IMR-90 (cell line): ENCODE measurements at regions not wholly inside any gene's neighbourhood (a gene's known extent, or its start where the extent isn't known, plus 50 kb on each side); places are given as distances from the start of the nearest gene placed in this dataset.

Experiments used
- ATAC-seq: fragments of 200-7000 bp; cut with Tn5 transposase; 2 replicates; pipeline ENCODE4 v1.9.1; 2020; ENCODE audit warnings: low read depth, mild to moderate bottlenecking, moderate library complexity
- BruUV-seq: library from RNA; stranded (reverse); fragments of 400-500 nt; replicated peaks from 2 replicates; lab custom pipeline; 2021; lab: Mats Ljungman, UMichigan
- CTCF ChIA-PET: fragments of 300-600 bp; formaldehyde crosslinking; extraction: SDS; loops from one replicate; lab custom pipeline; 2021; ENCODE audit warnings: antibody characterized with exemption; lab: Yijun Ruan, JAX
- POLR2A ChIA-PET: fragments of 300-600 bp; sonication (Branson Sonifier 250); formaldehyde crosslinking; loops from one replicate; lab custom pipeline; 2022; ENCODE audit warnings: antibody characterized with exemption; ENCODE audit not compliant: unreplicated experiment; lab: Charles Lee
- DNase-seq: peaks from one replicate; pipeline ENCODE4 v3.0.0; 2013
- H2AFZ ChIP-seq: replicated peaks from 2 replicates; pipeline ENCODE3; 2013; ENCODE audit warnings: low read length, mild to moderate bottlenecking; ENCODE audit not compliant: poor library complexity
- H2AK5ac ChIP-seq: 2 replicates; pipeline ENCODE4 v1.6.1; 2013; ENCODE audit warnings: low read depth, low read length, inconsistent platforms
- H2AK9ac ChIP-seq: replicated peaks from 2 replicates; pipeline ENCODE3; 2013; ENCODE audit warnings: mild to moderate bottlenecking, low read depth, low read length, moderate library complexity; ENCODE audit not compliant: poor library complexity
- H2BK120ac ChIP-seq: 2 replicates; pipeline ENCODE4 v1.6.1; 2013; ENCODE audit warnings: low read depth, low read length, inconsistent platforms
- H2BK15ac ChIP-seq: 3 replicates; pipeline ENCODE4 v1.6.1; 2013; ENCODE audit warnings: low read depth, low read length, inconsistent platforms
- H2BK20ac ChIP-seq: 2 replicates; pipeline ENCODE4 v1.6.1; 2013; ENCODE audit warnings: low read depth, mild to moderate bottlenecking, inconsistent platforms, low read length, moderate library complexity
- H2BK5ac ChIP-seq: 2 replicates; pipeline ENCODE4 v1.6.1; 2013; ENCODE audit warnings: mild to moderate bottlenecking, low read depth, low read length, inconsistent platforms; ENCODE audit not compliant: poor library complexity, severe bottlenecking
- H3K14ac ChIP-seq: replicated peaks from 2 replicates; pipeline ENCODE4 v1.6.1; 2013; ENCODE audit warnings: low read depth, low read length, inconsistent platforms
- H3K18ac ChIP-seq: 2 replicates; pipeline ENCODE4 v1.6.1; 2013; ENCODE audit warnings: low read depth, low read length, control low read depth
- H3K23ac ChIP-seq: 2 replicates; pipeline ENCODE4 v1.6.1; 2013; ENCODE audit warnings: low read depth, low read length, inconsistent platforms
- H3K27ac ChIP-seq: 2 replicates; pipeline ENCODE4 v1.5.1; 2013; ENCODE audit warnings: mild to moderate bottlenecking, control low read depth, low read length; ENCODE audit not compliant: insufficient read depth
- H3K27me3 ChIP-seq: 2 replicates; pipeline ENCODE4 v1.6.1; 2013; ENCODE audit warnings: low read length; ENCODE audit not compliant: control insufficient read depth, insufficient read depth
- H3K36me3 ChIP-seq: 2 replicates; pipeline ENCODE4 v1.6.1; 2013; ENCODE audit warnings: low read length, mixed read lengths; ENCODE audit not compliant: control insufficient read depth, insufficient read depth
- H3K4ac ChIP-seq: 2 replicates; pipeline ENCODE4 v1.6.1; 2013; ENCODE audit warnings: low read depth, low read length, inconsistent platforms
- H3K4me1 ChIP-seq: 2 replicates; pipeline ENCODE4 v1.6.1; 2013; ENCODE audit warnings: low read length, mixed read lengths; ENCODE audit not compliant: control insufficient read depth, insufficient read depth
- H3K4me2 ChIP-seq: 2 replicates; pipeline ENCODE4 v1.6.1; 2013; ENCODE audit warnings: low read depth, mild to moderate bottlenecking, control low read depth, low read length, moderate library complexity
- H3K4me3 ChIP-seq: 2 replicates; pipeline ENCODE4 v1.5.1; 2013; ENCODE audit warnings: low read depth, mild to moderate bottlenecking, control low read depth, low read length, moderate library complexity; ENCODE audit not compliant: insufficient read depth
- H3K56ac ChIP-seq: 2 replicates; pipeline ENCODE4 v1.6.1; 2013; ENCODE audit warnings: low read length, inconsistent platforms; ENCODE audit not compliant: insufficient read depth; ENCODE audit errors: extremely low read depth
- H3K79me1 ChIP-seq, 2 experiments: 2 replicates each; pipeline ENCODE4 v1.6.1; 2013; ENCODE audit warnings: low read length in 2 of 2, inconsistent platforms in 1 of 2, low read depth in 1 of 2
- H3K9ac ChIP-seq: 2 replicates; pipeline ENCODE4 v1.6.1; 2013; ENCODE audit warnings: low read depth, low read length, control low read depth
- H3K9me1 ChIP-seq: 2 replicates; pipeline ENCODE4 v1.6.1; 2013; ENCODE audit warnings: low read length, inconsistent platforms; ENCODE audit not compliant: insufficient read depth
- H3K9me3 ChIP-seq: 2 replicates; pipeline ENCODE4 v1.6.1; 2013; ENCODE audit warnings: low read length; ENCODE audit not compliant: control insufficient read depth, insufficient read depth
- H4K20me1 ChIP-seq: 2 replicates; pipeline ENCODE4 v1.6.1; 2013; ENCODE audit warnings: low read length, inconsistent platforms; ENCODE audit not compliant: insufficient read depth
- H4K5ac ChIP-seq: 2 replicates; pipeline ENCODE4 v1.6.1; 2013; ENCODE audit warnings: mild to moderate bottlenecking, low read depth, low read length, control low read depth
- H4K8ac ChIP-seq, 2 experiments: 2 replicates each; pipeline ENCODE4 v1.6.1; 2013; ENCODE audit warnings: low read depth in 2 of 2, low read length in 2 of 2, control low read depth in 1 of 2, inconsistent platforms in 1 of 2
- H4K91ac ChIP-seq: 2 replicates; pipeline ENCODE4 v1.6.1; 2013; ENCODE audit warnings: low read depth, low read length, inconsistent platforms; ENCODE audit not compliant: insufficient read depth
- BHLHE40 ChIP-seq: fragments of 150-350 bp; IDR thresholded peaks from 2 replicates; pipeline ENCODE4 v1.6.1; 2016; ENCODE audit warnings: mild to moderate bottlenecking, low read depth, low read length
- CEBPB ChIP-seq: IDR thresholded peaks from 2 replicates; pipeline ENCODE4 v1.6.1; 2012; ENCODE audit warnings: low read depth, low read length, improper control_type of control experiment
- CHD1 ChIP-seq: IDR thresholded peaks from 2 replicates; pipeline ENCODE4 v1.6.1; 2012; ENCODE audit warnings: low read depth, low read length, improper control_type of control experiment
- FOS ChIP-seq: fragments of 150-350 bp; IDR thresholded peaks from 2 replicates; pipeline ENCODE4 v1.6.1; 2016; ENCODE audit warnings: low read depth, low read length
- MAFK ChIP-seq: IDR thresholded peaks from 2 replicates; pipeline ENCODE4 v1.6.1; 2012; ENCODE audit warnings: low read depth, low read length, improper control_type of control experiment
- MAZ ChIP-seq: IDR thresholded peaks from 2 replicates; pipeline ENCODE4 v1.6.1; 2012; ENCODE audit warnings: low read depth, mild to moderate bottlenecking, low read length, improper control_type of control experiment, moderate library complexity, borderline replicate concordance
- MXI1 ChIP-seq: IDR thresholded peaks from 2 replicates; pipeline ENCODE4 v1.6.1; 2012; ENCODE audit warnings: low read depth, mild to moderate bottlenecking, low read length, moderate library complexity, borderline replicate concordance
- NFE2L2 ChIP-seq: fragments of 150-350 bp; IDR thresholded peaks from 2 replicates; pipeline ENCODE4 v1.6.1; 2016; ENCODE audit warnings: low read depth, mild to moderate bottlenecking, low read length
- POLR2A ChIP-seq: IDR thresholded peaks from 2 replicates; pipeline ENCODE4 v1.6.1; 2012; ENCODE audit warnings: mild to moderate bottlenecking, low read depth, low read length
- RAD21 ChIP-seq: IDR thresholded peaks from 2 replicates; pipeline ENCODE4 v1.6.1; 2012; ENCODE audit warnings: low read length, improper control_type of control experiment
- RCOR1 ChIP-seq: IDR thresholded peaks from 2 replicates; pipeline ENCODE4 v1.6.1; 2012; ENCODE audit warnings: mild to moderate bottlenecking, low read length, improper control_type of control experiment; ENCODE audit not compliant: insufficient replicate concordance
- RFX5 ChIP-seq: IDR thresholded peaks from 2 replicates; pipeline ENCODE4 v1.8.0; 2012; ENCODE audit warnings: low read depth, mild to moderate bottlenecking, low read length, moderate library complexity
- SMC3 ChIP-seq: fragments of 150-350 bp; IDR thresholded peaks from 2 replicates; pipeline ENCODE4 v1.6.1; 2016; ENCODE audit warnings: low read depth, mild to moderate bottlenecking, antibody characterized with exemption, low read length, moderate library complexity
- WGBS, 2 experiments: methylation state at CpG; one replicate each; pipeline versions ENCODE4 v1.1.5 to v1.1.7; 2013; ENCODE audit warnings: missing lambda C conversion rate in 2 of 2; ENCODE audit not compliant: insufficient read length in 1 of 2; ENCODE audit errors: extremely low coverage in 2 of 2; 5-methylcytosine and 5-hydroxymethylcytosine counted together
- dilution Hi-C: fragments of 300-500 bp; cut with HindIII; formaldehyde crosslinking; loops from one replicate; pipeline ENCODE4 v1.14.3; 2018; ENCODE audit warnings: low sequenced_read_pairs; ENCODE audit not compliant: unreplicated experiment
- in situ Hi-C: fragments of 300-500 bp; cut with MboI; formaldehyde crosslinking; loops from 3 replicates; pipeline ENCODE4 v1.14.3; 2019; ENCODE audit warnings: low sequenced_read_pairs, inconsistent platforms, mixed read lengths
- intact Hi-C: fragments of 100-400 bp; cut with micrococcal nuclease; formaldehyde crosslinking; loops from 2 replicates; pipeline ENCODE4 v1.10.0; 2022
- TF ChIP-seq, protein P1 (sequence below): fragments of 150-350 bp; IDR thresholded peaks from 2 replicates; pipeline ENCODE4 v1.6.1; 2017; ENCODE audit warnings: mild to moderate bottlenecking, antibody characterized with exemption, low read length, low read depth
- TF ChIP-seq, protein P2 (sequence below): conservative IDR thresholded peaks from 2 replicates; pipeline ENCODE4 v1.5.1; 2012; ENCODE audit warnings: mild to moderate bottlenecking, low read depth, low read length, improper control_type of control experiment
- TF ChIP-seq, protein P3 (sequence below): fragments of 150-350 bp; IDR thresholded peaks from 2 replicates; pipeline ENCODE4 v1.6.1; 2016; ENCODE audit warnings: low read depth, mild to moderate bottlenecking, low read length, moderate library complexity, borderline replicate concordance

DNA sequence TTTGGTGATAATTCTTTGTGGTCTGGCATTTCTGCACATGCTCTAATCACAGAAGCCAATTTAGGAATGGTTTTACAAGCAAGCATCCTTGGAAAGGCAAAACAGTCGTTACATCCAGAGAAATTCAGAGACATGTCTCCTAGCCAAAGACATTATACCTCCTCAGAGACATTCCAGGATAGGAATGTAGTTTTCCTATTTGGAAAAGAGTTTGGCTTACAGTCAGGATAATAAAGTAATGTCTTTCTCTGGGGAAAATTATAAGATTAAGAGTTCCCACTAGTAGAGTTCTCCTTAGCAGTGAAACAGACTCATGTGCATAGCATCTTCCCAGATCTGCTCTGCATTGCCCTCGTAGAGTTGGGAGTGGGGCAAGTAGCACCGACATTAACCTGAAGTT is 753.6 kb upstream of the TMEFF2 start:
- H3K27ac ChIP-seq: no peak overlapping the region
- no peak overlapping the region for H3K4me2 ChIP-seq
- WGBS, 2 experiments: no CpG with 5 or more reads among the region's 3 CpGs
- no peak overlapping the region for H4K8ac ChIP-seq
- peaks cover 2% of the 10 kb centered on the region; the same call in 1 of the 2 replicates for H3K9me3 ChIP-seq
- no peak overlapping the region for H3K4ac ChIP-seq
- no peak overlapping the region for H3K14ac ChIP-seq
- TF ChIP-seq FOS (no peak), MAFK (no peak), MAZ (no peak), CEBPB (no peak), BHLHE40 (no peak), CHD1 (no peak), POLR2A (no peak), RFX5 (no peak), RAD21 (no peak), NFE2L2 (no peak), MXI1 (no peak), RCOR1 (no peak), SMC3 (no peak)
- TF ChIP-seq, protein P1, sequence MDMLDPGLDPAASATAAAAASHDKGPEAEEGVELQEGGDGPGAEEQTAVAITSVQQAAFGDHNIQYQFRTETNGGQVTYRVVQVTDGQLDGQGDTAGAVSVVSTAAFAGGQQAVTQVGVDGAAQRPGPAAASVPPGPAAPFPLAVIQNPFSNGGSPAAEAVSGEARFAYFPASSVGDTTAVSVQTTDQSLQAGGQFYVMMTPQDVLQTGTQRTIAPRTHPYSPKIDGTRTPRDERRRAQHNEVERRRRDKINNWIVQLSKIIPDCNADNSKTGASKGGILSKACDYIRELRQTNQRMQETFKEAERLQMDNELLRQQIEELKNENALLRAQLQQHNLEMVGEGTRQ: no peak
- TF ChIP-seq, protein P2, sequence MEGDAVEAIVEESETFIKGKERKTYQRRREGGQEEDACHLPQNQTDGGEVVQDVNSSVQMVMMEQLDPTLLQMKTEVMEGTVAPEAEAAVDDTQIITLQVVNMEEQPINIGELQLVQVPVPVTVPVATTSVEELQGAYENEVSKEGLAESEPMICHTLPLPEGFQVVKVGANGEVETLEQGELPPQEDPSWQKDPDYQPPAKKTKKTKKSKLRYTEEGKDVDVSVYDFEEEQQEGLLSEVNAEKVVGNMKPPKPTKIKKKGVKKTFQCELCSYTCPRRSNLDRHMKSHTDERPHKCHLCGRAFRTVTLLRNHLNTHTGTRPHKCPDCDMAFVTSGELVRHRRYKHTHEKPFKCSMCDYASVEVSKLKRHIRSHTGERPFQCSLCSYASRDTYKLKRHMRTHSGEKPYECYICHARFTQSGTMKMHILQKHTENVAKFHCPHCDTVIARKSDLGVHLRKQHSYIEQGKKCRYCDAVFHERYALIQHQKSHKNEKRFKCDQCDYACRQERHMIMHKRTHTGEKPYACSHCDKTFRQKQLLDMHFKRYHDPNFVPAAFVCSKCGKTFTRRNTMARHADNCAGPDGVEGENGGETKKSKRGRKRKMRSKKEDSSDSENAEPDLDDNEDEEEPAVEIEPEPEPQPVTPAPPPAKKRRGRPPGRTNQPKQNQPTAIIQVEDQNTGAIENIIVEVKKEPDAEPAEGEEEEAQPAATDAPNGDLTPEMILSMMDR: no peak
- TF ChIP-seq, protein P3, sequence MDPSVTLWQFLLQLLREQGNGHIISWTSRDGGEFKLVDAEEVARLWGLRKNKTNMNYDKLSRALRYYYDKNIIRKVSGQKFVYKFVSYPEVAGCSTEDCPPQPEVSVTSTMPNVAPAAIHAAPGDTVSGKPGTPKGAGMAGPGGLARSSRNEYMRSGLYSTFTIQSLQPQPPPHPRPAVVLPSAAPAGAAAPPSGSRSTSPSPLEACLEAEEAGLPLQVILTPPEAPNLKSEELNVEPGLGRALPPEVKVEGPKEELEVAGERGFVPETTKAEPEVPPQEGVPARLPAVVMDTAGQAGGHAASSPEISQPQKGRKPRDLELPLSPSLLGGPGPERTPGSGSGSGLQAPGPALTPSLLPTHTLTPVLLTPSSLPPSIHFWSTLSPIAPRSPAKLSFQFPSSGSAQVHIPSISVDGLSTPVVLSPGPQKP: no peak
- no peaks in the 10 kb centered on the region for H3K36me3 ChIP-seq
- DNase-seq: no peak
- POLR2A ChIA-PET: no interaction called here
- H3K56ac ChIP-seq: no peak overlapping the region
- no peaks in the 10 kb centered on the region for H3K79me1 ChIP-seq
- no peaks in the 10 kb centered on the region for H4K20me1 ChIP-seq
- no peaks in the 10 kb centered on the region for H3K4me1 ChIP-seq
- no peaks in the 10 kb centered on the region for H3K27me3 ChIP-seq
- ATAC-seq: no peak
- CTCF ChIA-PET: no interaction called here
- no peak overlapping the region for H2BK5ac ChIP-seq
- H2BK120ac ChIP-seq: no peak overlapping the region
- no peak overlapping the region for H3K9ac ChIP-seq
- H2BK20ac ChIP-seq: no peak overlapping the region
- no peak overlapping the region for H4K91ac ChIP-seq
- no peak overlapping the region for H4K5ac ChIP-seq
- no TSS peak for BruUV-seq
- dilution Hi-C loops: no loop called here
- in situ Hi-C loops: no loop called here
- no peak overlapping the region for H3K18ac ChIP-seq
- no peak overlapping the region for H2BK15ac ChIP-seq
- intact Hi-C loops: no loop called here
- no peak overlapping the region for H2AK9ac ChIP-seq
- no peak overlapping the region for H2AFZ ChIP-seq
- H2AK5ac ChIP-seq: no peak overlapping the region
- no peak overlapping the region for H3K23ac ChIP-seq
- H3K9me1 ChIP-seq: no peaks in the 10 kb centered on the region
- no peak overlapping the region for H3K4me3 ChIP-seq
